ENCODE measurements at regions not wholly inside any gene's neighbourhood (a gene's known extent, or its start where the extent isn't known, plus 50 kb on each side); places are given as distances from the start of the nearest gene placed in this dataset.

DNA sequence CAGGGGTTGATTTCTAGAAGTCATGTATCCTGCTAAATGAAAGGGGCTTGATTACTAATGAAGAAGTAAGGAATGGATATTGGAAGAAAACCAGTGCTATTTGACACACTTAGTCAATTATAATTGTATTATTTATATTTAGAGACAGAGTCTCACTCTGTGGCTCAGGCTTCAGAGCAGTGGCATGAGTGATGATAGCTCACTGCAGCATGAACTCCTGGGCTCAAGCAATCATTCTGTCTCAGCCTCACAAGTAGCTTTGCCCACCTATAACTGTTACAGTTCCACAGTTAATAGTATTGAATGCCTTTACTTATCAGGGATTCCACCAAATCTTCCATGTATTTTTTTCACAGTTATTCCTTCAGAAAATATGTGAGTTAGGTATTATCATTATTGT is 432.0 kb upstream of the TGFBR2 start:
- TF ChIP-seq GLIS3 (CRISPR knock-in tag; IDR thresholded peaks at IDR 0.05) (no peak), ZNF8 (CRISPR knock-in tag; IDR thresholded peaks at IDR 0.05) (no peak), SNAI2 (CRISPR knock-in tag; IDR thresholded peaks at IDR 0.05) (no peak), ZFP30 (CRISPR knock-in tag; IDR thresholded peaks at IDR 0.05) (no peak), PPARA (CRISPR knock-in tag; IDR thresholded peaks at IDR 0.05; ENCODE audit: borderline replicate concordance) (no peak)
- TF ChIP-seq, protein P1, sequence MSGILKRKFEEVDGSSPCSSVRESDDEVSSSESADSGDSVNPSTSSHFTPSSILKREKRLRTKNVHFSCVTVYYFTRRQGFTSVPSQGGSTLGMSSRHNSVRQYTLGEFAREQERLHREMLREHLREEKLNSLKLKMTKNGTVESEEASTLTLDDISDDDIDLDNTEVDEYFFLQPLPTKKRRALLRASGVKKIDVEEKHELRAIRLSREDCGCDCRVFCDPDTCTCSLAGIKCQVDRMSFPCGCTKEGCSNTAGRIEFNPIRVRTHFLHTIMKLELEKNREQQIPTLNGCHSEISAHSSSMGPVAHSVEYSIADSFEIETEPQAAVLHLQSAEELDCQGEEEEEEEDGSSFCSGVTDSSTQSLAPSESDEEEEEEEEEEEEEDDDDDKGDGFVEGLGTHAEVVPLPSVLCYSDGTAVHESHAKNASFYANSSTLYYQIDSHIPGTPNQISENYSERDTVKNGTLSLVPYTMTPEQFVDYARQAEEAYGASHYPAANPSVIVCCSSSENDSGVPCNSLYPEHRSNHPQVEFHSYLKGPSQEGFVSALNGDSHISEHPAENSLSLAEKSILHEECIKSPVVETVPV (CRISPR knock-in tag; IDR thresholded peaks at IDR 0.05) = no peak
- TF ChIP-seq, protein P2, sequence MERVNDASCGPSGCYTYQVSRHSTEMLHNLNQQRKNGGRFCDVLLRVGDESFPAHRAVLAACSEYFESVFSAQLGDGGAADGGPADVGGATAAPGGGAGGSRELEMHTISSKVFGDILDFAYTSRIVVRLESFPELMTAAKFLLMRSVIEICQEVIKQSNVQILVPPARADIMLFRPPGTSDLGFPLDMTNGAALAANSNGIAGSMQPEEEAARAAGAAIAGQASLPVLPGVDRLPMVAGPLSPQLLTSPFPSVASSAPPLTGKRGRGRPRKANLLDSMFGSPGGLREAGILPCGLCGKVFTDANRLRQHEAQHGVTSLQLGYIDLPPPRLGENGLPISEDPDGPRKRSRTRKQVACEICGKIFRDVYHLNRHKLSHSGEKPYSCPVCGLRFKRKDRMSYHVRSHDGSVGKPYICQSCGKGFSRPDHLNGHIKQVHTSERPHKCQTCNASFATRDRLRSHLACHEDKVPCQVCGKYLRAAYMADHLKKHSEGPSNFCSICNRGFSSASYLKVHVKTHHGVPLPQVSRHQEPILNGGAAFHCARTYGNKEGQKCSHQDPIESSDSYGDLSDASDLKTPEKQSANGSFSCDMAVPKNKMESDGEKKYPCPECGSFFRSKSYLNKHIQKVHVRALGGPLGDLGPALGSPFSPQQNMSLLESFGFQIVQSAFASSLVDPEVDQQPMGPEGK (CRISPR knock-in tag; IDR thresholded peaks at IDR 0.05; ENCODE audit: borderline replicate concordance) = no peak

Data from SK-N-SH treated with all-trans-retinoic acid at 6 μM for 48 hours (cell line).